Activated CD4-positive, alpha-beta T cell treated with anti-CD3 and anti-CD28 coated beads, Interleukin-2, amount 50 U/mL, for 1 hour (primary cell): ENCODE measurements at regions not wholly inside any gene's neighbourhood (a gene's known extent, or its start where the extent isn't known, plus 50 kb on each side); places are given as distances from the start of the nearest gene placed in this dataset.

ENCODE experiments used
- DNase-seq: peaks from one replicate; pipeline ENCODE4 v3.0.0-alpha.2; 2020

DNA sequence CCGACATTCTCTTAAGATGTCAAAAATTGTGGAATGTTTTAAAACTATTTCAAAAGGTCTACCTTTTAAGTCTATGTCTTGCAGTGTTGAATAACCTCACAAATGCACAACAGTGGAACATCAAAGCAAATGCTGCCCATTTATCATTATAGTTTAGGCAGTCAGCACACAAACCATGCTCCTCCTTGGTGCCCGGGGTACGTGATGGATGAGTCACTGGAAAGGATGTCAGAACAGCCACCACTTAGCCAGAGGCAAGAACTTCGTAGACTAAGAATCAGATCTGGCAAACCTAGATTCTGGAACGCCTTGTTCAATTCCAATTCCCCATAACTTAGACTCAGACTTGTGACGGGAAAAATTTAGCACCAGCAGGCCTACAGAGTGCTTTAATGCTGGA is 343.6 kb downstream of the FGF9 start:
- no peak for DNase-seq

DNA sequence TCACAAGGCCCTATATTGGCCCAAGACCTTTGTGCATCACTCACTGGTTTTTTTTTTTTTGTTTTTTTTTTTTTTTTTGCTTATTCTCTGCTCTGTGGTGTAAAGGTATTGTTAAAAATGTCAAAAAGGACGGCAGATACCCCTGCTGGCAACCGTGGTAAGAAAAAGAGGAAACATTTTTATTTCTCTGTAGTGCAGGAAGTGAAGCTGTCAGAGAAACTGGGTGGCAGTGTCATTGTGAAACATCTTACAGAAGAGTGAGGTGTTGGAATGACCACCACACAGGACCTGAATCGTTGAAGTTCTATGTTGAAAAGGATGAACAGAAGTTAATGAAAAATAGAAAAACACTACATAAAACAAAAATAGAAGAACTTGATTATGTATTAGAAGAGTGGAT is 346.4 kb downstream of the FGF9 start:
- no peak for DNase-seq

DNA sequence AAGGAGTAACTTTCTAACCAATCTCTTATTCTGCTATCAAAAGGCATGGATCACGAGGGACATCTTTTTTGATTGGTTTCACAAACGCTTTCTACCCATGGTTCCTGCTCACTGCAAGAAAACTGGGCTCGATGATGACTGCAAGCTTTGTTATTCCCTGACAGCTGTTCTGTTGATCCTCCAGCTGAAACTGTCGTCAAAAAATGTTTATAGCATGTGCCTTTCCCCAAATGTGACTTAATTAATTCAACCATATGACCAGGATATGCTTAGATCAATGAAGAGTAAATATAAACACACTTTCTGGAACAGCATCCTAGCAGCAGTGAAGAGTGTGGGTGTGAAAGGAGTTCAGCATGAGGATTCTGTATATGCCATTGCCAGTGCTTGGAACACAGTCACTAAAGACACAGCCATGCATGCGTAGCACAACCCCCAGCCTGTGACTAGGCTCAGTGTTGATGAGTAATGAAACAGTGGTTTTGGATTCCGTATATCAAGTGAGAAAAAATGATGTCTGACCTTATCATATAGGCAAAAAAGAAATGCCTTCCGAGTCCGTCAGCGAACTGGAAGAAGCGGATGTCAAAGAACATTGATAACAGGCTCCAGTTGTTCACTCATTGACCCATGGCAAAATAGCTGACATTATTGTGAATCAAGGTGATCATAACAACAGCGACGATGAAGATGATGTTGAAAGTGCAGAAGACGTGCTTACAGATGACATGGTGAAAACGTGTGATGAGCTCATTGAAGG is 347.4 kb downstream of the FGF9 start:
- no peak for DNase-seq

DNA sequence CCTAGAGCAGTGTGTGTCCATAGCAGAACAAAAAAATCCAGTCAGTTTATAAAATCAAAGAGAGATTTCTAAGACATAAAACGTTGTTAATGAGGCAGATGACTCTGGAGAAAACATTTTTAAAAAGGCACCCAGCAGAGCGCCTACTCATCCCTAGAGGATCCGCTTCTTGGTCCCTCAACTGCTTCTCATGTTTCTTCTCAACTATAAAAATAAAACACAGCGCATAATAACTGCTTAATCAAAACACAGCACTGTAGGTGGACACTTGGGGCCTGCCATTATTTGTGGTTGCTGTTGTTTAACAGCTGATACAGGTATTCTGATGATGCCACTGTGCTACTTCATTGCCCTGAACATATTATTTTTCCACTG is 347.9 kb downstream of the FGF9 start:
- DNase-seq, result no peak

DNA sequence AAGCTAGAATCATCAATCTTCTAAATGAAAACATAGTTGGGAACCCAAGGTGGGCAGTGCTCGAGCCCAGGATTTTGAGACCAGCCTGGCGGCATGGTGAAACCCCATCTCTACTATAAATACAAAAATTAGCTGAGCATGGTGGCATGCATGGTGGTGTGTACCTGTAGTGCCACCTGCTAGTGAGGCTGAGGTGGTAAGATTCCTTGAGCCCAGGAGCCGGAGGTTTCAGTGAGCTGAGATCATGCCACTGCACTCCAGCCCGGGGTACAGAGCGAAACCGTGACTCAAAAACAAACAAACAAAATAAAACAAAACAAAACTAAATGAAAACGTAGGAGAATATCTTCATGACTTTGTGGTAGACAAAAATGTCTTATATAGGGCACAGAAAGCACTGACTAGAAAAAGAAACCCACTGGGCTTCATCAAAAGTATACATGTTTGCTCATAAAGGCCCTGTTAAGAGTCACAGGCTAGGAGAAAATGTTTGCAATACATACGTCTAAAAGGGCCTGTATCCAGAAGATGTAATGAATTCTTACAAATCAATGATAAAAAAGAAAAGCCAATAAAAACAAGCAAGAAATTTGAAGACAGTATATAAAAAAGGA is 353.6 kb downstream of the FGF9 start:
- no peak for DNase-seq

DNA sequence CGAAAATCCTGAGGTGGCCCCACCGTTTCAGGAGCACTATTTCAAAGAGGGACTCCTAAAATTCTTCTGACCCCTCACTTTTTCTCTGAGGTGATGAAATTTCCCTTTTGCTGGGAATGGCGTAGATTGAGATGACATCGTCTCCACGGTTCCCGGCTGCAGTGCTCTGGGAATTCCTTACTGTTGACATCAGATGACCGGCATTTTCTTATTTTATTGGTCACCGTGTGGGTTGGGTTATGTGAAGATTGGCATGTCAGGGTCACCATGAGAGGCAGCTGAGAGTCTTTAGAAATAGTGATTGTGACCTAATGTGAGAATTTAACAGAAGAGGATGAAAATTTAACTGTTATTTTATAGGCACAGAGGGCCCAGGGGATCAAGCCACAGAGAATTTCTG is 356.7 kb downstream of the FGF9 start:
- DNase-seq, result no peak

DNA sequence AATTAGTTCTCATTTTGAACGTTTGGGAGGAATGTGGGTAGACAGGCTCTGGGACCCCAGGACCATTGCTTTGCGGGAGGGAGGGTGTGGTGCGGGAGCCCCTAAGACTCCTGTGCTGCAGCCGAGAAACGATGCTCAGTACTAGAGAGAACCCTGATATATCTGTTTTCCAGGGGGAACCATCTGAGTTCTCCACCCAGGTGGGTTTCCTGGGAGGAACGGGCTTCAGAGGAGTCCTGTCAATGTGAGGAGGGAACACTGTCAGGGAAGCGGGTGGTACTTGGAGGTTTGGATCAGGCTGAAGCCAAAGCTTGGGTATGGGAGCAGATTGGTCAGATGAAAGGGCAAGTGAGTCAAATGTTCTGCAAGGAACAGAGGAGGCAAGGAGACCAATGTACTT is 358.0 kb downstream of the FGF9 start:
- no peak for DNase-seq

DNA sequence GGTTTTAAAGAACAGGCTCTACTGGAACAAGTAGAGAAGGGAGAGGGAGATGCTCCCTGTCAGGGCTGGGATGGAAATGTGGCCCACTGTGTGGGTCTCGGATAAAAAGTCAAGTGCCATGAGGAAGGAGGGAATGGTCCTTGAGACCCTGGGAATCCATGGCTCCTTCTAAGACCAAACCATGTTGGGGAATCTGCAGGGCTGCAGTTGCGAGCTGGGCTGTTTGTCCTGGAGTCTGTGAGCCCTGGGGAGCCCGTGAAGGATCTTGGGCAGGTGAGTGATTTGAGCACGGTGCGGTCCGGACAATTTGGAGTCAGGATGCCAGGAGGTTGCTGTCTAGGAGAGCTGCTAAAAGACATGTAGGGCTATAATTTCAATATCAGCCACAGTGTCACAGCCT is 359.4 kb downstream of the FGF9 start:
- DNase-seq, result no peak

DNA sequence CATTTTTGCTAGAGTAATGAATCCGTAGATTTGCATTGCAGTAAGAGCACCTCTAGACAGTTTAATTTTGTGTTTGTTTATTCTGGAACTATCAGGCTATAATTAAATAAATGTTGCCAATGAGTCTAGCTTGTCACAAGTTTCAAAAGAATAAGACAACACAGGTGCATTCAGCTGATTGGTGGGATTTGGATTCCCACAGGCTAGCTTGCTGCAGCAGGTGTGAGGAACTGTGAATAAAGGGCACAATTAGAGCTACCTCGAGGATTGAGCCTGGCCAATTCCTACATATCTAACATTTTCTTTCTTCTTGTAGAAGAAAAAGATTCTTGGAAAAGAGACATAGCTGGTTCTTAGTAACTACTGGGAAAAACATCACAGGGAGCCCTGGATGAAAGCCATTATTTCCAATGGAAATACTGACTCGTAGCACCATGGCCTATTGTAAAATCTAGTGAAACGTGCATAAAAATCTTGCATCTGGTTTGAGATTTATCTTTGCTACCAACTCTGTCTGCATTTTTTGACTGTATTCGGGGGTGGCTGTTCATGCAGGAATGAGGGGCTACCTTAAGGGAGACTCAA is 360.9 kb downstream of the FGF9 start:
- DNase-seq, result no peak

DNA sequence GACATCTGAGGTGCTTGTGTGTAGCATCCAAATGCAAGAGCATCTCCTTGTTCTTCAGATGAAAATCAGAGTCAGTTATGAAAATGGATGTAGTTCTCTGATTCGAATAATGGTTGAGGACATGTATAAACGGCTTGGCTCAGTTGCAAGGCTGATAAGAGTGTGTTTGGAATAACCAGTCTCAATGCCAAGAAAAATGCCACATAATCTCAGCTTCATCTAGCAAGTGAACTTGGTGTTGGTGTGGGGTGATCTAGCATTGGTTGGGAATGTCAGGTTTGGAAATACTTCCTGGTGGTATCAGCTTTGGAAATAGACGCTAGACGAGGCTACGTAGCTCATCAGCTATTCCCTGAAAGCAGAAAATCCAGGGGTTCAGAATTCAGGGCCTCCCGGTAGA is 362.0 kb downstream of the FGF9 start:
- no peak for DNase-seq

DNA sequence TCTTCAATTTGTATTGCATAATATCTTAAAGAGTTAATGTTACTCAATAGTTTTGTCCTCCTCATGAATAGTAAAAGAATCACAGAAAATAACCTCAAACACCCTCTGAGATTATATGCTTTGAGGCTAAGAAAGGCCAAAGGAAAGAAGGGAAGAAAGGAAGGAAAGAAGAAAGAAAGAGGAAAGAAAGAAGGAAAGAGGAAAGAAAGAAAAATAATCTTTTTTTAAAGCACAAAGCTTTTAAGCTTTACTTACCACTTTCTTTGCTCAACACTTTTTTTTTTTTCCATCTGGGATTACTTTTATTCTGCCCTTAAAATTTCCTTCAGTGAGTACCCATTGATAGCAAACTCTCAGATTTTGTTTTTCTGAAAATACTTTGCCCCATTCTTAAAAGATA is 369.1 kb downstream of the FGF9 start:
- DNase-seq, result no peak

DNA sequence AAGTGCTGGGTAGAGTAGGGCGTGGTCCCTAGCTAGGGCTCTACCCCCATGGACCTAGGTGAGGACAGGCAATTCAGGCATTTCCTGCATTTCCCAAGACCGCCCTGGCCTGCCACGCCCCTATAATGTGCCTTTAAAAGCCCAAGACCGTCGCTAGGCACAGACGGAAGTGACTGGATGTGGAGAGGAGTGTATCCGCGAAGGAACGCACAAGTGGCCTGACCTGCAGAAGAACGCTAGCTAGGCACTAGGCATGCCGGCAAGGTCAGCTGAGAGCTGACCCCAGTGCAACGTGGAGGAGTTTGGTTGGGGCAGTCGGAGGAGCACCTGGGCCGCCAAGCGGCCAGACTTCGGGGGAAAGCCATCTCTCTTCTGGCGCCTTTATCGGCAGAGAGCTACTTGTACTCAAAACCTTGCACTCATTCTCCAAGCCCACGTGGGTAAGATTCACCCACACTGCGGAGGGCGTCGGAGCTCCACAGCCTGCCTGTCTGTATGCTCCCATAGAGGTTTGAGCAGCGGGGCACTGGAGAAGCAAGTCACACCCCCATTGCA is 370.0 kb downstream of the FGF9 start:
- no peak for DNase-seq

DNA sequence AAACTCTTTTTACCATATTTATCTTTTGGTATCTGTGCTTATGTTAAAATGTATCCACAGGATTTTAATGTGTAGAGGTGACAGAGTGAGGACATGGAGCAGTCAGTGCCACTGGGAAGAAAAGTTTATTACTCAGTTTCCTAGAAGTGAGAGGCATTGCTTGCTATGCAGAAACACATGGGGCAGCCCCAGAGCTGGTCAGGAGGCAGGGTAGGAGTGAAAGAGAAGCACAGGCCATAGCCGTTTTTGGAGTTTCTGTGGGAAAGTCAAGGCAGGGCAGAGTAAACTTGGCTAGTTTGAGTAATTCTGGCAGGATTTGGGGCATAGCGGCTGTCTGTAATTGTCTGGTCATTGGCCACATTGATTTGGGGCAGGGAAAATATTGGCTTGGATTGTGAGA is 370.9 kb downstream of the FGF9 start:
- DNase-seq, result no peak

DNA sequence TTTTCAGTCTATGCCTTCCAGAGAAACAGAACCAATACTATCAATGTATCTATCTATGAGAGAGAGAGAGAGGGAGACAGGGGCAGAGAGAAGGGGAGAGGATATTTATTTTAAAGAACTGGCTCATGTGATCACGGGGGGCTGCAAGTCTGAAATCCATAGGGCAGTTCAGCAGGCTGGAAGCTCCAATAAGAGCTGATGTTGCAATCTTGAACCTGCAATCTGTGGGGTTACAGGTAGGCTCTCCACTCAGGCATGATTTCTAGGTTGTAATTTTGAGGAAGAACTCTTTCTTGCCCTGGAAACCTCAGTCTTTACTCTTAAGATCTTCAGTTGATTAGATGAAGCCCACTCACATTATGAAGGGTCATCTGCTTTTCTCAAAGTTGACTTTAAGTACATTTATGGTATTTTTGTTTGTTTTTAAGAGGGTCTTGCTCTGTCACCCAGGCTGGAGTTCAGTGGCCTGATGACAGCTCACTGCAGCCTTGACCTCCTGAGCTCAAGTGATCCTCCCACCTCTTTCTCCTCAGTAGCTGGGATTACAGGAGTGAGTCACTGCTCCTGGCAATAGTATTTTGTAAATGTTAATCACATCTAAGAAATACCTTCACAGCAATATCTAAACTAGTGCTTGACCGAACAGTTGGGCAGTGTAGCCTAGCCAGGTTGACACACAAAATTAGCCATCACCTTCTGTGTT is 376.4 kb downstream of the FGF9 start:
- no peak for DNase-seq

DNA sequence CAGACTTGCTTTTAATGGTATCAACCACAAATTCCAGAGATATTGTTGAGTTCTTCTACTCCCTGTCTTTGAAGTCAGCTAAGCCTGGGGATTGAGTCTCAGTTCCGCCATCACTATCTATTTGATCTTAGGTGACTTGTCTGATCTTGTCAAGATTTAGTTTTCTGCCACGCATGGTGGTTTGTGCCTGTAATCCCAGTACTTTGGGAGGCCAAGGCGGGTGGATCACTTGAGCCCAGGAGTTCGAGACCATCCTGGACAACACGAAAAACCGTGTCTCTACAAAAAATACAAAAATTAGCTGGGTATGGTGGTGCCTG is 376.9 kb downstream of the FGF9 start:
- no peak for DNase-seq

DNA sequence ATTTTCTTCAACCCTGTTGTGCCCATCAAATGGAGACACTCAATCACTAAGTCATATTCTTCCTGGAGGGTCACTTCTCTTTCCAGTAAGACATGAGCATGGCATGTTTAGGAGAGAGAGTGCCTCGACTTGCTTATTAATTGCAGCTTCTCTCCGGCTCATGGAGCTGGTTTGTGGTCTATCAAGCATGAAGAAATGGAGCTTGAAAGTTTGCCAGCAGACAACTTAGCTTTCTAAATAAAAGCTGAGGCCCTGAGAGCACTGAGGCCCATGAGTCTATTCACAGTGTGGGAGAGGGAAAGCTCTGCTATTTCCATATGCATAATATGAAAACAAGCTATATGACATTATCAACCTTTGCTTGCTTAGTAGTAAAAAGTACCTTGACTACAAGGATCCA is 378.5 kb downstream of the FGF9 start:
- DNase-seq, result no peak

DNA sequence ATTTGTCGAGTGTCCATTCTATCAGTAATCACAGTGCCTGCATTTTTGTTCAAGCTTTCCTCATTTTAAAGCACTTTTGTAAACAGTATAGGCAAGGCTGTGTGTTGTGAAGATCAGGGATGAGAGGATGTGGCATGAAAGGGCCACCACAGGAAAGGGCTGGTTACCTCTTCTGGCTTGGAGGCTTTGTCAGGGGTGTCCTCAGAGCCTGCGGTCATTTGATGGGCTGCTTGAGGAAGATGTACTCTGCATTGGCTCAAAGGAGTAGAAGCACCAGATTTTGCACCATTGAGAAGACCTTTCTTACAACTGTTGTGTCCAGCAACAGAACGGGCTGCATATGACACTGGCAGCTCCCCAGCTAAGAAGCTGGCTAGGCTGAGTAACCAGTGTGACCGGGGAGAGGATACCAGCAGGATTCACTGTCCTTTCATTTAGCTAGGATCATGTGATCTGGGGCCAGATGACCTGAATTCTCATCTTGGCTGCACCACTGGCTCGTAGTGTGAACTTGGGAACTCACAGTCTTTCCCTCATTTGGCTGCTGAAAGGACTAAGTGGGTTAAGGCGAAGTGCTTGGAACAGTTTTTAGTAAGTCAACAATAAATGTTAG is 380.2 kb downstream of the FGF9 start:
- DNase-seq, result no peak

DNA sequence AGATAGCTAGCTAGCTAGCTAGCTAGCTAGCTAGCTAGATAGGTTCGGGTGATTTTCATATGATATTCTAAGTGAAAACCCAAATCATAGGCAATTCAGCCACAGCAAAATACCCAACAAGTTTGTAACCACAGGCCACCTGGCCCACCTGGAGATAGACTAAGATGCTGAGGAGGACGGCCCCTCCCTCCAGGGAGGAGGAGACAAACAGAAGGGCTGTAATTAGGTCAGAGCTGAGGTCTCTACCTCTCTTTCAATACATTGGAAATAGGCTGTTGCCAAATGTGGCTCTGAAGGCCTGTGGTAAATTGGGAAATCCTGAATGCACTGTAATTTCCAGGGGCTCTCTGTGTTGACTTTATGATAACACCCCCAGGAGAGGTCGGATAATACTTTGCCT is 382.2 kb downstream of the FGF9 start:
- no peak for DNase-seq

DNA sequence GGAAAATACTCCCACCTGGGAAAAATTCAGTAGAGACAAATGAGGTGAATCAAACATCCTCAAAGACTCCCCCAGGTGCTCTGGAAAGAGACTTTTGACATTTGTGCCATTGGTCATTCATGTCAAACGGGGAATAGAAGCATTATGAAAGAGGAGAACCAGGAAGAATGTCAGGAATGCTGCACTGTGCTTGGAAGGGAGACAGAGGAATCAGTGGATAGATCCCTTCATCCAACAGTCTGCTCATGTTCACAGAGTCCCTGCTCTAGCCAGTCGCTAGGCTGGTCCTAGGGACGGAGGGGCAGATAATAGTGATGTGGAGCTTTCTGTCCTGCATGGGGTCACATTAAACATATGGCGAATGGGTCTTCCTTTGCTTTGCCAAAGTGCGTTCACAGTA is 384.4 kb downstream of the FGF9 start:
- DNase-seq, result no peak

DNA sequence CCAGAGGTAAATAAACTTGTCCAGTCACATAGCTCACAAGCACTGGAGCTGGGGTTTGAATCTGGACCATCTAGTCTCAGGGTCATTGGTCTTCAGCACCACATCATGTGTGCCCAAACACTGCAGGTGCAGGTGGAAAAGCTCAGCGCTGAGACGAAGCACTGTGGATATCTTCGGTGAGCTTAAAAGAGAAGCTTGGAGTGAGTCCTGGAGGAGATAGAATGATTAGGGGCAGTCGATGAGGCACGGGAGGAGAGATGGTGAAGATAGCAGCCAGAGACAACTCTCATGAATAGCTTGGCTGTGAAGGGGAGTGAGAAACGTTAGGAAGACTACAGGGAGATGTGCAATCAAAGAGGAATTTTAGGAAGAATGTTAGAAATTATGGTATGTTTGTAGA is 389.3 kb downstream of the FGF9 start:
- DNase-seq, result no peak

DNA sequence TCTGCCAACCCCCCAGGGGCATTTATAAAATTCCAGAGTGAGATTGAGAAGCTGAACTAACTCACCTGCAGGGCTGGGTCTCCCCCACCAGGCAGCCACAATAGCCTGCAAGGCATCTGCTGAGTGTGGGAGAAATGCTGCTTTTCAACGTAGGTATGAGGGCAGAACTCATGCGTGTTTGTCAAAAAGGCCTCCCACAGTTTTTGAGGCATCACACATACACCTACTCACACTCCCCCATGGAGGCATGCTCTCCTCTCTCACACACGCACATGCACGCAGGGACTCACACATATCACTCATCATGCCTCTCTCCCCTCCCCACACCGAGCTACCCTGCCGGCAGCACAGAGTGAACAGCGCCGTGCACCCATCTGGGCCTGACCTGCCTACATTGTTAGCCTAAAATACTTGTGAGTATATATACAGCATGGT is 390.5 kb downstream of the FGF9 start:
- DNase-seq, result peak; percentile 44

DNA sequence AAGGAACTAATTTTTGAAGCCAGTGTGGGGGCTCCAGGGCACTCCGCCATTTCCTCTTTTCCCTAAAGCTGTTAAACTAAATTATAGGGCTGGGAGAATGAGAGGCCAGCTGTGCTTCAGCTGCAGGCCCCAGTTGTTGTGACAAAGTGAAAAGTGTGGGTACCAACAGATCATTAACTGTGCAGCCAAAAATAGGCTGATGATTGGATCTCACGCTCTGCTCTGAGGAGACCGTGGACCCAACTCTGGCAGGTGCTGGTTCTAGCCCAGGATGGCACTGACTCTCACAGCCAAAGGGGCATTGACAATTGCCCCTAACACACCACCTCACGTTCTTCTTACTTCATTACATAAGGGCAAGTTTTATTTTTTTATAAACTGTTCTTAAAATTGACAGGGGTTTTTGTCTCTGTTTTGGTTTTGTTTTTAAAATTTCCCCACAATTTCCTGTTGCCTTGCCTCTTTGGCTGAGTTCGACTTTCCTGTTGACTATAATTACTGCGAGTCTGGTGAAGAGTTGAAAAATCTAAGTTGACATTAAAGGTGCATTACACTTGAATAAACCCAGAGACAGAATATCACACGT is 391.0 kb downstream of the FGF9 start:
- DNase-seq, result peak; percentile 27
